Activated naive CD8-positive, alpha-beta T cell treated with anti-CD3 and anti-CD28 coated beads, Interleukin-2, amount 10 ng/mL, durations not matched to agents 7 days and 5 days (primary cell): ENCODE measurements at regions not wholly inside any gene's neighbourhood (a gene's known extent, or its start where the extent isn't known, plus 50 kb on each side); places are given as distances from the start of the nearest gene placed in this dataset.
"Not testable (repeated sequence)": the region's sequence is repeated elsewhere in the genome, so short reads cannot be mapped to it uniquely, and the experiment has no call there.

ENCODE experiments used
- ATAC-seq: fragments of 150-1000 bp; cut with Tn5 transposase; one replicate; pipeline ENCODE4 v1.10.0; 2021; ENCODE audit warnings: low read depth, moderate library complexity
- POLR2A ChIA-PET: fragments of 350-600 bp; sonication (Branson Sonifier 250); formaldehyde crosslinking; loops from one replicate; lab custom pipeline; 2021; ENCODE audit warnings: antibody characterized with exemption; lab: Charles Lee
- DNase-seq: peaks from one replicate; pipeline ENCODE4 v3.0.0; 2021
- H3K27ac Mint-ChIP-seq: one replicate; pipeline ENCODE4 v1.8.0; 2022; ENCODE audit warnings: mild to moderate bottlenecking, mixed read lengths
- H3K27me3 Mint-ChIP-seq: one replicate; pipeline ENCODE4 v1.8.0; 2022; ENCODE audit warnings: mild to moderate bottlenecking, moderate library complexity, mixed read lengths
- H3K36me3 Mint-ChIP-seq: one replicate; pipeline ENCODE4 v1.8.0; 2021; ENCODE audit warnings: mild to moderate bottlenecking, mixed read lengths
- H3K4me1 Mint-ChIP-seq: one replicate; pipeline ENCODE4 v1.8.0; 2021; ENCODE audit warnings: mixed read lengths
- H3K4me3 Mint-ChIP-seq: one replicate; pipeline ENCODE4 v1.8.0; 2022; ENCODE audit warnings: mild to moderate bottlenecking, moderate library complexity, mixed read lengths
- H3K9me3 Mint-ChIP-seq: one replicate; pipeline ENCODE4 v1.8.0; 2021; ENCODE audit warnings: mixed read lengths

- peaks cover 42% of the 10 kb centered on the region for H3K27me3 Mint-ChIP-seq
- H3K9me3 Mint-ChIP-seq: peaks cover 1% of the 10 kb centered on the region
- POLR2A ChIA-PET: no interaction called here
- H3K36me3 Mint-ChIP-seq: no peaks in the 10 kb centered on the region
- DNase-seq (no peak), ATAC-seq (no peak)
- peaks cover 14% of the 10 kb centered on the region for H3K4me1 Mint-ChIP-seq
- H3K27ac Mint-ChIP-seq: no peak overlapping the region
- no peak overlapping the region for H3K4me3 Mint-ChIP-seq
These were observed 108.4 kb downstream of the ESM1 start for GRCh38 chr5:54876976-54877375.

GRCh38 chr5:54876556-54876955 is 108.8 kb downstream of the ESM1 start:
- H3K27me3 Mint-ChIP-seq: peaks cover 42% of the 10 kb centered on the region
- no peak overlapping the region for H3K4me3 Mint-ChIP-seq
- H3K9me3 Mint-ChIP-seq: peaks cover 1% of the 10 kb centered on the region
- peaks cover 10% of the 10 kb centered on the region for H3K4me1 Mint-ChIP-seq
- H3K27ac Mint-ChIP-seq: no peak overlapping the region
- DNase-seq (no peak), ATAC-seq (no peak)
- POLR2A ChIA-PET: no interaction called here
- H3K36me3 Mint-ChIP-seq: no peaks in the 10 kb centered on the region

- Mint-ChIP-seq H3K27me3 (peaks cover 55% of the 10 kb centered on the region), H3K27ac (no peak overlapping the region), H3K9me3 (no peaks in the 10 kb centered on the region), H3K36me3 (peaks cover 2% of the 10 kb centered on the region), H3K4me1 (peaks cover 7% of the 10 kb centered on the region), H3K4me3 (no peak overlapping the region)
- no peak for DNase-seq
- no peak for ATAC-seq
- POLR2A ChIA-PET: no interaction called here
These were observed 110.9 kb downstream of the ESM1 start for GRCh38 chr5:54874337-54875021.

GRCh38 chr5:54873691-54874090 is 111.7 kb downstream of the ESM1 start:
- POLR2A ChIA-PET: no interaction called here
- peaks cover 12% of the 10 kb centered on the region for H3K4me1 Mint-ChIP-seq
- no peak overlapping the region for H3K27ac Mint-ChIP-seq
- no peak overlapping the region for H3K4me3 Mint-ChIP-seq
- H3K27me3 Mint-ChIP-seq: peaks cover 53% of the 10 kb centered on the region
- H3K36me3 Mint-ChIP-seq: peaks cover 3% of the 10 kb centered on the region
- ATAC-seq: no peak
- DNase-seq: no peak
- no peaks in the 10 kb centered on the region for H3K9me3 Mint-ChIP-seq

- Mint-ChIP-seq H3K36me3 (peaks cover 3% of the 10 kb centered on the region), H3K27ac (no peak overlapping the region), H3K4me1 (peaks cover 18% of the 10 kb centered on the region), H3K9me3 (no peaks in the 10 kb centered on the region), H3K4me3 (no peak overlapping the region), H3K27me3 (peaks cover 50% of the 10 kb centered on the region)
- POLR2A ChIA-PET: no interaction called here
- no peak for ATAC-seq
- no peak for DNase-seq
These were observed 112.6 kb downstream of the ESM1 start for GRCh38 chr5:54872810-54873209.

GRCh38 chr5:54870271-54870670 is 115.1 kb downstream of the ESM1 start:
- no peak overlapping the region for H3K4me3 Mint-ChIP-seq
- peaks cover 27% of the 10 kb centered on the region for H3K4me1 Mint-ChIP-seq
- ATAC-seq (no peak), DNase-seq (no peak)
- POLR2A ChIA-PET: no interaction called here
- no peaks in the 10 kb centered on the region for H3K9me3 Mint-ChIP-seq
- peaks cover 3% of the 10 kb centered on the region for H3K36me3 Mint-ChIP-seq
- no peak overlapping the region for H3K27ac Mint-ChIP-seq
- H3K27me3 Mint-ChIP-seq: peaks cover 46% of the 10 kb centered on the region

- H3K27me3 Mint-ChIP-seq: peaks cover 46% of the 10 kb centered on the region
- POLR2A ChIA-PET: no interaction called here
- H3K27ac Mint-ChIP-seq: no peak overlapping the region
- no peak for ATAC-seq
- peaks cover 3% of the 10 kb centered on the region for H3K36me3 Mint-ChIP-seq
- no peak overlapping the region for H3K4me3 Mint-ChIP-seq
- peaks cover 26% of the 10 kb centered on the region for H3K4me1 Mint-ChIP-seq
- no peaks in the 10 kb centered on the region for H3K9me3 Mint-ChIP-seq
- no peak for DNase-seq
These were observed 115.7 kb downstream of the ESM1 start for GRCh38 chr5:54869691-54870090.

GRCh38 chr5:54868511-54869483 is 116.6 kb downstream of the ESM1 start:
- H3K4me3 Mint-ChIP-seq: no peak overlapping the region
- ATAC-seq (peak; percentile 74), DNase-seq (no peak)
- peaks cover 21% of the 10 kb centered on the region for H3K4me1 Mint-ChIP-seq
- H3K9me3 Mint-ChIP-seq: no peaks in the 10 kb centered on the region
- H3K36me3 Mint-ChIP-seq: peaks cover 3% of the 10 kb centered on the region
- H3K27me3 Mint-ChIP-seq: peaks cover 45% of the 10 kb centered on the region
- POLR2A ChIA-PET: no interaction called here
- no peak overlapping the region for H3K27ac Mint-ChIP-seq

- no peaks in the 10 kb centered on the region for H3K9me3 Mint-ChIP-seq
- POLR2A ChIA-PET: interaction anchor here (1.0 kb wide), 1 partner anchor 350 kb away, joined by 7 read pairs; the partner anchor contains the start of gene SNX18
- H3K27me3 Mint-ChIP-seq: peaks cover 36% of the 10 kb centered on the region
- ATAC-seq (no peak), DNase-seq (no peak)
- no peak overlapping the region for H3K27ac Mint-ChIP-seq
- H3K4me1 Mint-ChIP-seq: peaks cover 21% of the 10 kb centered on the region
- peak overlapping the region; percentile 35 for H3K4me3 Mint-ChIP-seq
- H3K36me3 Mint-ChIP-seq: peaks cover 3% of the 10 kb centered on the region
These were observed 118.0 kb downstream of the ESM1 start for GRCh38 chr5:54867310-54867944.

GRCh38 chr5:54864911-54865515 is 120.4 kb downstream of the ESM1 start:
- H3K27me3 Mint-ChIP-seq: peaks cover 26% of the 10 kb centered on the region
- POLR2A ChIA-PET, H3K4me3 Mint-ChIP-seq, H3K36me3 Mint-ChIP-seq, H3K27ac Mint-ChIP-seq, H3K9me3 Mint-ChIP-seq, ATAC-seq, DNase-seq: not testable (repeated sequence)
- H3K4me1 Mint-ChIP-seq: peaks cover 24% of the 10 kb centered on the region

GRCh38 chr5:54862036-54862435 is 123.4 kb downstream of the ESM1 start:
- Mint-ChIP-seq H3K27ac (no peak overlapping the region), H3K4me1 (peaks cover 6% of the 10 kb centered on the region), H3K4me3 (no peak overlapping the region), H3K9me3 (peaks cover 24% of the 10 kb centered on the region), H3K36me3 (peaks cover 3% of the 10 kb centered on the region), H3K27me3 (peaks cover 25% of the 10 kb centered on the region)
- ATAC-seq: no peak
- POLR2A ChIA-PET: no interaction called here
- no peak for DNase-seq

GRCh38 chr5:54861212-54861894 is 124.0 kb downstream of the ESM1 start:
- Mint-ChIP-seq H3K27me3 (peaks cover 23% of the 10 kb centered on the region), H3K4me1 (peaks cover 3% of the 10 kb centered on the region), H3K9me3 (peaks cover 25% of the 10 kb centered on the region), H3K27ac (no peak overlapping the region), H3K36me3 (peaks cover 3% of the 10 kb centered on the region), H3K4me3 (no peak overlapping the region)
- ATAC-seq (no peak), DNase-seq (no peak)
- POLR2A ChIA-PET: no interaction called here

- no peak for ATAC-seq
- POLR2A ChIA-PET: no interaction called here
- Mint-ChIP-seq H3K4me3 (no peak overlapping the region), H3K4me1 (peaks cover 3% of the 10 kb centered on the region), H3K27ac (no peak overlapping the region), H3K36me3 (peaks cover 3% of the 10 kb centered on the region), H3K9me3 (peaks cover 26% of the 10 kb centered on the region), H3K27me3 (peaks cover 17% of the 10 kb centered on the region)
- DNase-seq: no peak
These were observed 125.1 kb downstream of the ESM1 start for GRCh38 chr5:54860321-54860720.
